ENCODE measurements at regions not wholly inside any gene's neighbourhood (a gene's known extent, or its start where the extent isn't known, plus 50 kb on each side); places are given as distances from the start of the nearest gene placed in this dataset.

- Histone ChIP-seq H3K9me3 (no peaks in the 10 kb centered on the region), H3K27me3 (no peaks in the 10 kb centered on the region), H3K36me3 (no peaks in the 10 kb centered on the region), H3K4me3 (no peak overlapping the region), H3K4me1 (no peaks in the 10 kb centered on the region), H3K27ac (no peak overlapping the region)
- ATAC-seq (no peak), DNase-seq (no peak)
- no peak for TF ChIP-seq POLR2A (IDR thresholded peaks at IDR 0.05)
- TF ChIP-seq, protein P1, sequence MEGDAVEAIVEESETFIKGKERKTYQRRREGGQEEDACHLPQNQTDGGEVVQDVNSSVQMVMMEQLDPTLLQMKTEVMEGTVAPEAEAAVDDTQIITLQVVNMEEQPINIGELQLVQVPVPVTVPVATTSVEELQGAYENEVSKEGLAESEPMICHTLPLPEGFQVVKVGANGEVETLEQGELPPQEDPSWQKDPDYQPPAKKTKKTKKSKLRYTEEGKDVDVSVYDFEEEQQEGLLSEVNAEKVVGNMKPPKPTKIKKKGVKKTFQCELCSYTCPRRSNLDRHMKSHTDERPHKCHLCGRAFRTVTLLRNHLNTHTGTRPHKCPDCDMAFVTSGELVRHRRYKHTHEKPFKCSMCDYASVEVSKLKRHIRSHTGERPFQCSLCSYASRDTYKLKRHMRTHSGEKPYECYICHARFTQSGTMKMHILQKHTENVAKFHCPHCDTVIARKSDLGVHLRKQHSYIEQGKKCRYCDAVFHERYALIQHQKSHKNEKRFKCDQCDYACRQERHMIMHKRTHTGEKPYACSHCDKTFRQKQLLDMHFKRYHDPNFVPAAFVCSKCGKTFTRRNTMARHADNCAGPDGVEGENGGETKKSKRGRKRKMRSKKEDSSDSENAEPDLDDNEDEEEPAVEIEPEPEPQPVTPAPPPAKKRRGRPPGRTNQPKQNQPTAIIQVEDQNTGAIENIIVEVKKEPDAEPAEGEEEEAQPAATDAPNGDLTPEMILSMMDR (IDR thresholded peaks at IDR 0.05), result no peak
- 84% methylated on average over 1 of the region's 1 CpG for WGBS (ENCODE audit: insufficient coverage, low coverage, low lambda C conversion rate, missing lambda C conversion rate)
- intact Hi-C loops (cut with DNase I), result no loop called here
Measured at GRCh38 chr14:86039176-86039575, 509.2 kb downstream of the FLRT2 start.

GRCh38 chr14:86038387-86039042, 508.6 kb downstream of the FLRT2 start:
- H3K4me1 ChIP-seq, result no peaks in the 10 kb centered on the region
- no peaks in the 10 kb centered on the region for H3K9me3 ChIP-seq
- intact Hi-C loops (cut with DNase I), result no loop called here
- no peak overlapping the region for H3K4me3 ChIP-seq
- ATAC-seq (peak; percentile 92 to 96 (median 94)), DNase-seq (peak; percentile 39 to 59 (median 53))
- H3K27me3 ChIP-seq, result no peaks in the 10 kb centered on the region
- TF ChIP-seq, protein P1 (IDR thresholded peaks at IDR 0.05), result peak; percentile 54 to 81 (median 75)
- TF ChIP-seq POLR2A (IDR thresholded peaks at IDR 0.05), result no peak
- H3K36me3 ChIP-seq, result no peaks in the 10 kb centered on the region
- WGBS (ENCODE audit: insufficient coverage, low coverage, low lambda C conversion rate, missing lambda C conversion rate), result 58% methylated on average over 3 of the region's 4 CpGs
- H3K27ac ChIP-seq, result no peak overlapping the region

GRCh38 chr14:86035882-86036281, 505.9 kb downstream of the FLRT2 start:
- TF ChIP-seq, protein P1 (IDR thresholded peaks at IDR 0.05), result peak in 3 of 4 donors; percentile 23 to 47 (median 29)
- no peak for TF ChIP-seq POLR2A (IDR thresholded peaks at IDR 0.05)
- Histone ChIP-seq H3K36me3 (no peaks in the 10 kb centered on the region), H3K9me3 (no peaks in the 10 kb centered on the region), H3K27me3 (no peaks in the 10 kb centered on the region), H3K4me3 (no peak overlapping the region), H3K4me1 (no peaks in the 10 kb centered on the region), H3K27ac (no peak overlapping the region)
- no peak for DNase-seq
- 19% methylated on average over 2 of the region's 2 CpGs for WGBS (ENCODE audit: insufficient coverage, low coverage, low lambda C conversion rate, missing lambda C conversion rate)
- intact Hi-C loops (cut with DNase I), result no loop called here
- peak; percentile 57 to 69 (median 62) for ATAC-seq

GRCh38 chr14:86027990-86028389, 498.0 kb downstream of the FLRT2 start:
- Histone ChIP-seq H3K27ac (no peak overlapping the region), H3K27me3 (no peaks in the 10 kb centered on the region), H3K36me3 (no peaks in the 10 kb centered on the region), H3K4me3 (no peak overlapping the region), H3K4me1 (no peaks in the 10 kb centered on the region), H3K9me3 (no peaks in the 10 kb centered on the region)
- WGBS (ENCODE audit: insufficient coverage, low coverage, low lambda C conversion rate, missing lambda C conversion rate), result 56% methylated on average over 1 of the region's 1 CpG
- intact Hi-C loops (cut with DNase I), result no loop called here
- TF ChIP-seq, protein P1 (IDR thresholded peaks at IDR 0.05), result no peak
- TF ChIP-seq POLR2A (IDR thresholded peaks at IDR 0.05), result no peak
- DNase-seq (no peak), ATAC-seq (no peak)

- H3K4me3 ChIP-seq, result no peak overlapping the region
- H3K9me3 ChIP-seq, result no peaks in the 10 kb centered on the region
- TF ChIP-seq POLR2A (IDR thresholded peaks at IDR 0.05), result no peak
- TF ChIP-seq, protein P1 (IDR thresholded peaks at IDR 0.05), result no peak
- H3K27me3 ChIP-seq, result no peaks in the 10 kb centered on the region
- no peak for ATAC-seq
- no peaks in the 10 kb centered on the region for H3K36me3 ChIP-seq
- no peaks in the 10 kb centered on the region for H3K4me1 ChIP-seq
- intact Hi-C loops (cut with DNase I), result no loop called here
- DNase-seq, result no peak
- no peak overlapping the region for H3K27ac ChIP-seq
Measured at GRCh38 chr14:86027144-86027543, 497.2 kb downstream of the FLRT2 start.

Measured in right lobe of liver (tissue), 6 donors.